Gastrocnemius medialis (tissue), 4 donors: ENCODE measurements at regions not wholly inside any gene's neighbourhood (a gene's known extent, or its start where the extent isn't known, plus 50 kb on each side); places are given as distances from the start of the nearest gene placed in this dataset.

Experiments
- CTCF ChIP-seq, 5 experiments: fragments of 450-650 bp in 3 of 5; fragments of 200-600 bp in 2 of 5; sonication (generic) in 2 of 5; IDR thresholded peaks in 4 of 5; conservative IDR thresholded peaks in 1 of 5; 1 replicate in 4 of 5; 2 replicates in 1 of 5; pipeline ENCODE4 v1.5.1; 2016 to 2019; ENCODE audit warnings: antibody characterized with exemption in 5 of 5, mild to moderate bottlenecking in 3 of 5, moderate library complexity in 3 of 5
- POLR2A ChIP-seq, 2 donors: fragments of 450-650 bp; IDR thresholded peaks; one replicate each; pipeline ENCODE4 v1.6.1; 2017; ENCODE audit warnings: antibody characterized with exemption in 2 of 2, mild to moderate bottlenecking in 2 of 2, moderate library complexity in 2 of 2

- TF ChIP-seq CTCF (IDR thresholded peaks at IDR 0.05 in 4 of 5, conservative IDR thresholded peaks at IDR 0.05 in 1 of 5) = no peak
- no peak for TF ChIP-seq POLR2A (IDR thresholded peaks at IDR 0.05)
Observed at GRCh38 chr2:64238799-64239198, 94.6 kb upstream of the PELI1 start.
